ENCODE measurements at regions not wholly inside any gene's neighbourhood (a gene's known extent, or its start where the extent isn't known, plus 50 kb on each side); places are given as distances from the start of the nearest gene placed in this dataset.

- TF ChIP-seq REST (IDR thresholded peaks at IDR 0.05; ENCODE audit: low read depth): no peak
- no peak for TF ChIP-seq YY1 (IDR thresholded peaks at IDR 0.05; ENCODE audit: extremely low read depth, insufficient replicate concordance, low read depth, low read length)
- no peak for TF ChIP-seq EGR1 (IDR thresholded peaks at IDR 0.05; ENCODE audit: low read depth)
- TF ChIP-seq CEBPB (IDR thresholded peaks at IDR 0.05; ENCODE audit: low read depth): no peak
- no peak for TF ChIP-seq POLR2A (IDR thresholded peaks at IDR 0.05; ENCODE audit: borderline replicate concordance, extremely low read depth, insufficient read depth, insufficient read length)
- no peak for TF ChIP-seq EZH2 (IDR thresholded peaks at IDR 0.05)
- no peak for TF ChIP-seq RAD21 (IDR thresholded peaks at IDR 0.05; ENCODE audit: low read depth)
These were observed 184.0 kb upstream of the GALNTL6 start for GRCh38 chr4:171629182-171629581.
